ENCODE measurements at regions not wholly inside any gene's neighbourhood (a gene's known extent, or its start where the extent isn't known, plus 50 kb on each side); places are given as distances from the start of the nearest gene placed in this dataset.

DNA sequence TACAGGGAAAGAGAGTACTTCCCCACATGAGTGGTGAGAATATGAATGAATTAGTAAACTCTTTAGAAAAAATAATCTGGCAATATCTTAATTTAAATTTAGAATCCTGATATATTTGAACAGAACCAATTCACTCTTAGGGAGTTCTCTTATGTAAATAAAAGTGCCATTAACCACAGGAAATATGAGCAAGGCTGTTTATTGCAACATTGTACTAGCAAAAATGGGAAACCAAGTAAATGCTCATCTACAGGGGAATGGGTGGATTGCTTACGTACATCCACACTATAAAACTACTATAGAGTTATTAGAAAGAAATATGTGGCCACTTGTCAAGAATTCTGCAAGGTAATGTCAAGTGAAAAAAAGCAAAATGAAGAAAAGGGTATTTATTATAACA lies 274.5 kb downstream of the TLE1 start:
- TF ChIP-seq, protein P1, sequence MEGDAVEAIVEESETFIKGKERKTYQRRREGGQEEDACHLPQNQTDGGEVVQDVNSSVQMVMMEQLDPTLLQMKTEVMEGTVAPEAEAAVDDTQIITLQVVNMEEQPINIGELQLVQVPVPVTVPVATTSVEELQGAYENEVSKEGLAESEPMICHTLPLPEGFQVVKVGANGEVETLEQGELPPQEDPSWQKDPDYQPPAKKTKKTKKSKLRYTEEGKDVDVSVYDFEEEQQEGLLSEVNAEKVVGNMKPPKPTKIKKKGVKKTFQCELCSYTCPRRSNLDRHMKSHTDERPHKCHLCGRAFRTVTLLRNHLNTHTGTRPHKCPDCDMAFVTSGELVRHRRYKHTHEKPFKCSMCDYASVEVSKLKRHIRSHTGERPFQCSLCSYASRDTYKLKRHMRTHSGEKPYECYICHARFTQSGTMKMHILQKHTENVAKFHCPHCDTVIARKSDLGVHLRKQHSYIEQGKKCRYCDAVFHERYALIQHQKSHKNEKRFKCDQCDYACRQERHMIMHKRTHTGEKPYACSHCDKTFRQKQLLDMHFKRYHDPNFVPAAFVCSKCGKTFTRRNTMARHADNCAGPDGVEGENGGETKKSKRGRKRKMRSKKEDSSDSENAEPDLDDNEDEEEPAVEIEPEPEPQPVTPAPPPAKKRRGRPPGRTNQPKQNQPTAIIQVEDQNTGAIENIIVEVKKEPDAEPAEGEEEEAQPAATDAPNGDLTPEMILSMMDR (IDR thresholded peaks at IDR 0.05; ENCODE audit: low read depth, low read length, missing control alignments) = no peak
- DNase-seq (ENCODE audit: low read depth) = no peak

GRCh38 chr9:81411961-81412360 lies 277.4 kb downstream of the TLE1 start:
- no peak for DNase-seq (ENCODE audit: low read depth)
- H3K4me3 ChIP-seq (ENCODE audit: low read depth, low read length) = no peak overlapping the region
- TF ChIP-seq, protein P1 (IDR thresholded peaks at IDR 0.05; ENCODE audit: low read depth, low read length, missing control alignments) = no peak

More for the DNA sequence above, 274.5 kb downstream of the TLE1 start:
- H3K4me3 ChIP-seq (ENCODE audit: low read depth, low read length) = no peak overlapping the region

DNA sequence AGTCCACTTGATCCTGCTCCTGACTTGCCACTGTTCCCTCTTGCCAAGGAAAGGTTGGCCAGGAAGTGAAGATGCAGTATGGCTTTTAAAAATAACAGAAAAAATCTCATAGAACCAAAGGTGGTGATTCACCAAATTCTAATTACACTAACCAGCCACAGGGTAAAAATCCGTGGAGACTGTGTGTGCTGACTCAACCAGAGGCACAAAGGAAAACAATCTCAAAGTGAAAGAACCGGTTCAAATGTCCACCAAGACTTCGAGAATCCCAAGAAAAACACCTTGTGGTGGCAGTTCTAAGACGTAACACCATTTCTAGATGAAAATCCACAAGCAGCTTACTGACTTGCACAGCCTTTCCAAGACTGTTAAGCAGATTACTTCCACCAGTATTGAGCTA lies 279.1 kb downstream of the TLE1 start:
- DNase-seq (ENCODE audit: low read depth) = no peak
- H3K4me3 ChIP-seq (ENCODE audit: low read depth, low read length) = no peak overlapping the region
- TF ChIP-seq, protein P1 (IDR thresholded peaks at IDR 0.05; ENCODE audit: low read depth, low read length, missing control alignments) = no peak

- TF ChIP-seq, protein P1 (IDR thresholded peaks at IDR 0.05; ENCODE audit: low read depth, low read length, missing control alignments) = no peak
- H3K4me3 ChIP-seq (ENCODE audit: low read depth, low read length) = no peak overlapping the region
- no peak for DNase-seq (ENCODE audit: low read depth)
Observed at GRCh38 chr9:81408951-81409350, 280.4 kb downstream of the TLE1 start.

DNA sequence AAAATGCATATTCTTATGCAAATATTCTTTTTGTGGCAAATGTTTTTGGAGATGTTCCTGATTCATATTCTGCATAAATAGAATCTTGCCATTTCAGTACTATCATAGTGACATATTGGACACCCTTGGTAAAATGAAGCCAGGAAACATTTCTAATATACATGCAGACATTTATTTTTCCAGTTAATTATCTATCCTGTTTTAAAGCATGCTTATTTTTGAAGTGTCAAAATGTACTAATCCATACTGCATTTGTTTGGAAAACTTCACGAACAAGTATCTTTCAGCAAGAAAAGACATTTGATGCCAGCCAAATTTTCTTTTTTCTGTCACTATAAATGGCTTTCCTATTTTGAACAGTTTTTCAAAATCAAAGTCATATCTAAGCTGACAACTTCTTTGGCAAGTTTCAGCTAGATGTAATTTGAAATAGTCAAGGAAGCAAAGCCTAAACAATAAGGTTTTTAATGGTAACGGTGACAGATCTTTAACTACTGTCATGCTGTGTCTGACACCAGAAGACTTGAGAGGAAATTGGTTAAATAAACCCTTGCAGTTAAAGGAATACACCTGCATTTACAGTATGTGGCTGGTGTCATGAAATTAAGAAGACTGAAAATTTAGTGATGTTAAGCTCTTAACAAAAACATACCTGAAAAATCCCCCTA lies 284.3 kb downstream of the TLE1 start:
- H3K4me3 ChIP-seq (ENCODE audit: low read depth, low read length) = no peak overlapping the region
- TF ChIP-seq, protein P1 (IDR thresholded peaks at IDR 0.05; ENCODE audit: low read depth, low read length, missing control alignments) = no peak
- no peak for DNase-seq (ENCODE audit: low read depth)

DNA sequence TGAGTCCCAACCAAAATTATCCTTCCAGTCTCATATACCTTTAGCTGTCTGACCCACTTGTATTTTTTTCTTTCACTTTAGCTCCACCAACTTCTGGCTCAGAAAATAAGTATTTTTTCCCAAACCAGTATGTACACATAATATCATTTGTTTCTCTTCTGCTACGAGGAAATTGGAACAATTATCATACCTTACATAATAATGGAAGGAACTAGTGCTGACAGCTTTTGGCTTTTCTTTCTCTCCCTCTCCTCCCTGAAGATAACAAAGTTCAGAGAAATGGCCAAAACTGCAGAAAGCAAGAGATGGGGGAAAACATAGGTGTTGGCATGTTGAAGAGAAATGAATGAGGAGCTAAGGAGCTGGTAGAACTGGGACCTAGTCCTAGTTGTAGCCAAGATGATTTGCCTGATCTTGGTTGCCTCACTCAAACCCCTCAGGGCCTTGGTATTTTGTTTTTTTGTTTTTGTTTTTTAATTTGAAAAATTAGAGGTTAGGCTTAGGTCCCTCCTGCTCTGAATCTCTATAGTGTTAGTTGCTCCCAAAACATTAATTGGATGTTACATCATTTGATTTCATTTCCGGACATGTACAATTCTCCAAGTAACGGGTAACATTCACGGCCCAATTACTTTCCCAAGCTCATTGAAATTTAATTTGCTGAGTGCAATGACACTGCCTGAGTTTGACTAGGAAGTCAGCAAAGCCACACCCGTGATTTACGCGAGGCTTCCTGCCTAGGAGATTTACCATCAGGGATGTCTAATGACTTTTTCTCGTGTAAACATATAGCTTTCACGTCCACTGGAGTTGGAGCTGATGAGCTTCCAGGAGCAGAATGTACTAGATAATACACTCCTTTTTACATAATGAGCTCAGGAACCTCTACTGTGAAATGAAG lies 291.6 kb downstream of the TLE1 start:
- DNase-seq (ENCODE audit: low read depth) = no peak
- no peak overlapping the region for H3K4me3 ChIP-seq (ENCODE audit: low read depth, low read length)
- TF ChIP-seq, protein P1 (IDR thresholded peaks at IDR 0.05; ENCODE audit: low read depth, low read length, missing control alignments) = no peak
